HG03175 (cell line): ENCODE measurements at regions not wholly inside any gene's neighbourhood (a gene's known extent, or its start where the extent isn't known, plus 50 kb on each side); places are given as distances from the start of the nearest gene placed in this dataset.

Source experiments
- ATAC-seq: cut with Tn5 transposase; IDR thresholded peaks from one replicate; pipeline ENCODE4 v1.9.1; 2021; ENCODE audit warnings: mild to moderate bottlenecking, moderate library complexity; ENCODE audit not compliant: unreplicated experiment

- no peak for ATAC-seq
Measured at GRCh38 chr11:105553025-105553424, 56.8 kb upstream of the GRIA4 start.

GRCh38 chr11:105548359-105548758 is 61.5 kb upstream of the GRIA4 start:
- ATAC-seq, result no peak

GRCh38 chr11:105538588-105538987 is 71.3 kb upstream of the GRIA4 start:
- no peak for ATAC-seq

DNA sequence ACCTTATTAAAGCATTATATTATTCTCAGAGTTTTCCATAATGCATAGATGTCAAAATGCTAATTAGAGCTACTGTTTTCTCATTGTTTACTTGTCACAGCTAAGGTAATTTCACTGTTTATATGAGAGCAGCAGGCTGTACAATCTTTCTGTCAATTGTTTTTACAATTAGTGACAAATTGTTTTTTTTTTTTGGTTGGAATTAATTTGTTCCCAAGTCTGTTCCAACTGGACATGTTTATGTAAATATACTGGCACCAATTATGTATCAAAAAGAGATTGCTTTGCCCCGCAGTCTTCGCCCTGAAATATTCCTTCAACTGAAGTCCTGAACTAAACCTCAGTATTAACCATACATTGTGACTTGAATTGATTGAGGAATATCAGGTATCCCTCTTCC is 72.3 kb upstream of the GRIA4 start:
- ATAC-seq, result no peak

DNA sequence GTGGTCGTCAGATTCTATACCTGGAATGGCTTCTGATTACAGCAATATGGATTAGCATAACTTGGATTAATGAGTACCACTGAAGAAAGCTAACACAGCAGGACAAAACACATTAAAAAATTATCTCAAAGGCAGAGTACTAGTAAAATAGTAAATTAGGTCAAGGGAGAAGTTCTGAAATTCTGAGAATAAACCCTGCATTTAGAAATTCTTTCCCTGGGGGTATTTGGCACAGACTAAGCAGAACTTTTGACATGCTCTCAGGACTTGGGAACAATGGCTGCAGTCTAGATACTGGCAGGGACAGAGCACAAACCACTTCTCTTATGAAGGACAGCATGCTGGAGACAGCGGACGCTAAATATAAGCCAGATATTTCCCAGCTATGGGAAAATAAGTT is 85.6 kb upstream of the GRIA4 start:
- ATAC-seq, result no peak

DNA sequence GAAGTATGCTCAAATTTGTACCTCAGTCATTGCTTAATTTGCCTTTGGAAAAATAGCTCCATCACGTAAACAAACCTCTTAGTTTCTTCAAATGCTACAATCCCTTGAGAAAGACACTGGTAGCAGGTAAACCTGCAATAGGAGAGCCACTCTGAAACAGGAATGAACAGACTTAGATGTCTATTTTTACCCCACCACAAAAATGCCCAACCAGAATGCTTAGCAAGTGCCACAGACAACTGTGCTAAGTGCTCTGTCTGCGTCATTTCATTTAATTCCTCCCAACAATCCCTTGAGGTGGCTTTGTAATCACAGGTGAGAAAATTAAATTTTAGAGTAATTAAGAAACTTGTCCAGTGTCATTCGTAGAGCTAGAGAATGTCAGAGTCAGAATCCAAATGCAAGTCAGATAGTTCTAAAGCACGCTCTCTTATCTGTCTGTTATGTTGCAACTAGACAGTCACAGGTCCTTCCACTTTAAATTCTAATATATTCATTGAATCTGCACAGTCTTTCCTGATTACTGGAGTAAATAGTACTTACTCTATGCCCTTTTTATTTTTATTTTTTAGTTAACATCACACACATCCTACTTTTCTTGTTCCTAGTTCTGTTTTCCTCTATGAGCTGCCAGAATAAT is 89.0 kb upstream of the GRIA4 start:
- ATAC-seq, result no peak

- ATAC-seq, result no peak
Measured at GRCh38 chr11:105507496-105508254, 102.2 kb upstream of the GRIA4 start.

DNA sequence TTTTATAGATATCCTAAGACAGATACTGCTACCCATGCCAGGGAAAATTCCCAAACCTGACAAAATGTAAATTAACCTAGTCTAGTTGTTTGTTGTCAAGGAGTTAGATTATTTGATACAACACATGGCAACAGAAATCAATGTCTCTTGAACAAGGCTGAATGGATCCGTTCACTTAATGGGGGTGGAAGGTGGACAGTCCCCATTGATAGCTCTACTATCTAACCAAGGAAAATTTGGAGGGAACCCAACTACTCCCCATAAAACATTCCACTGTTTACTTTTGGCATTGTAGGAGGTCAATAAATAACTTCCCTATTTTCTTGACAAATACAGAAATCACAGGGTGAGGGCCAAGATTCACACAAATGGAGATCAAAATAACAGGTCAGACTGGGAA is 117.9 kb upstream of the GRIA4 start:
- ATAC-seq, result no peak

- ATAC-seq, result no peak
Measured at GRCh38 chr11:105491394-105491793, 118.5 kb upstream of the GRIA4 start.

DNA sequence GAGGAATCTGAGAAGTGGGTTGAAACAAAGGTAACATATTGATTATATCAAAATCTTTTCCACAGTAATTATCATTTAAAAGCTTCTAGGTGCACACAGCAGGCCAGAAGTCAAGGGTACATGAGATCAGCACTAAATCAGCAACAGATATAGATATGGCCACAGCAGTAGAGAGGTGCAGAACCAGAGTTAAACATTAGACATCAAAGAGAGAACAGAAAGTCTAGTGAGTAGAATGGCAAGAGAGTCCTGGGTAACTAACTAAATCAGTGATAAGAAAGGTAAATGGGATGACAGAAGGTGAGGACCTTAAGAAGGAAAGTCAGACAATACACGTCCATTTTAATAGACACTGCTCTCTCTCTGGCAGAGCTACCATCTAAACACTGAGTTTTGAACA is 119.5 kb upstream of the GRIA4 start:
- peak; percentile 55 for ATAC-seq

GRCh38 chr11:105489446-105489845 is 120.4 kb upstream of the GRIA4 start:
- ATAC-seq, result no peak

DNA sequence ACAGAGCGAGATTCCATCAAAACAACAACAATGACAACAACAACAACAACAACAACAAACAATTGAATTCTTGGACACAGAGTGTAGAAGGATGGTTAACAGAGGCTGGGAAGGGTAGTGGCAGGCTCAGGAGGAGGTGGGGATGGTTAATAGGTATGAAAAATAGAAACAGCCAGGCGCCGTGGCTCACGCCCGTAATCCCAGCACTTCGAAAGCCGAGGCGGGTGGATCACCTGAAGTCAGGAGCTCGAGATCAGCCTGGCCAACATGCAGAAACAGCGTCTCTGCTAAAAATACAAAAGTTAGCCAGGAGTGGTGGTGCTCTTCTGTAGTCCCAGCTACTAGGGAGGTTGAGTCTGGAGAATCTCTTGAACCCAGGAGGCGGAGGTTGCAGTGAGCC is 122.9 kb upstream of the GRIA4 start:
- ATAC-seq, result no peak

- ATAC-seq, result no peak
Measured at GRCh38 chr11:105469931-105470330, 139.9 kb upstream of the GRIA4 start.

DNA sequence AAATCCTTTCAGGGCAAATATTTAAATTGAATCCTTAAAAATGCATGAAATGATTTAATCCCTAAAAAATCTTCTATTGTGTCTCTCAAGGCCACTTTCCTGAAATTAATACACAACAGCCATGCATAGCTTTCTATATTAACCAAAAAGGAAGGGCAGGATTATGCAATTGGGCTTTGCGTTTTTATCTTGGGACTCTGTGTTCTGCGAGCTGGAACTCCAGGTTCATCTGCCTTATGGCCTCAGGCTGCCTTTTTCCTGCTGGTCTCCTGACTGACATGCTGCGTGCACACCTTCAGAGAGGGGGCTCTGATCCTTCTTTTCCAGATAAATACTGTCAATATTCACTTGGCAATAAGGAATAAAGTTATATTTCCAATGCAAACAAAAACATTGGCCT is 141.7 kb upstream of the GRIA4 start:
- ATAC-seq, result no peak

- no peak for ATAC-seq
Measured at GRCh38 chr11:105466582-105467228, 143.2 kb upstream of the GRIA4 start.

GRCh38 chr11:105458071-105458470 is 151.8 kb upstream of the GRIA4 start:
- ATAC-seq, result no peak

DNA sequence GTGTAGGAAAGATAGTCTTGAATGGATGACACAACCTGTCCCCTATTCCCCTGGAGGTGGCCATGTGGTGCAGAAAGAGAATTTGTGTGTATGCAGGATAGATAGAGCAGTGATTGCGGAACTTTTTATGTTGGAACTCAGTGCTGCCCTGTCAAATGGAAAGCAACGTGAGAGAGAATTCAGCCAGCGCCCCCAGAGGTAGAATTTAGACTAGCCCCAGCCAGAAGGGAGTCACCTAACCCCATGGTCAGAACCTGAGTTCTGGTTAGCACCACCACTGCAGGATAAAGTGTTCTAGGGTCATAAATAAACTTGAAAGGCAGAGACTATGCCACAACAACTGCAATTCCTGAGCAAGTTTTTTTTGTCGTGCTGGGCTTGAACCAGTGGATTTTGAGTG is 152.9 kb upstream of the GRIA4 start:
- peak; percentile 75 for ATAC-seq

GRCh38 chr11:105449100-105449734 is 160.7 kb upstream of the GRIA4 start:
- ATAC-seq, result no peak

DNA sequence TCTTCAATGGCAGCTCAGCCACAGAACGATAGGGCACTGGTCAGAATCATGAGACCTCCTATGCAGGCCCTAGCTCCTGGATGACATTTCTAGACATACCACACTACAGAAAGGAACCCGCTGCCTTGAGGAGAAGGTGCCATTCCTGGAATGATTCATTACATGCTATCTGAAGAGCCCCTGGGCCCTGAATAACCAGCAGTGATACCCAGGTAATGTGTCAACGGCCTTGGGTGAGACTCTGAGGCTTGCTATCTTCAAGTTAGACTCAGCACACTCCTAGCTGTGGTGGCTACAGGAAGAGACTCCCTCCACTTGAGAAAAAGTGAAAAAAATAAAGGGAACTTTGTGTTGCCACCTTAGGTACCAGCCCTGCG is 161.2 kb upstream of the GRIA4 start:
- no peak for ATAC-seq

DNA sequence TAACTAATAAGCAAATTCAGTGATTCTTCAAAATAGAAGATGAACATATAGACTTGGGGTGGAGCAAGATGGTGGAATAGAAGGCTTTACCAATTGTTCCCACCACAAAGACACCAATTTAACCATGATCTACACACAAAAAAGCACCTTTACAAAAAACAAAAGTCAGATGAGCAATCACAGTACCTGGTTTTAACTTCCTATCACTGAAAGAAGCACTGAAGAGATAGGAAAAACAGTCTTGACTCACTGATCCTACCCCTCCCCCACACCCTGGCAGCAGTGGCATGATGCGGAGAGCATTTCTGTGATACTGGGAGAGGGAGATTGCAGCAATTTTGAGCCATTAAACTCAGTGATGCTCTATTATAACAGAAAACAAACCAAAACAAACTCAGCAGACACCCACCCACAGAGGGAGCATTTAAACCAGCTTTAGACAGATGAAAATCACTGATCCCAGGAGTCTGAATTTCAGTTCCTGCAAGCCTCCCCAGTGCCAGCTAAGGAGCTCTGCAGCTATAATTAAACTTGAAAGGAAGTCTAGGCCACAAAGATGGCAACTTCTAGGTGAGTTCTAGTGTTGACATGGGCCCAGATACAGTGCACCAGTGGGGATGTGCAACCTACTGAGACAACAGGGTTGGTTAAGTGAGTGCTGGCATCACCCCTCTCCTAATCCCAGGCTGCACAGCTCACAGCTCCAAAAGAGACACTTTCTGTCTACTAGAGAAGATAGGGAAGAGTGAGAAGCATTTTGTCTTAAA is 161.8 kb upstream of the GRIA4 start:
- ATAC-seq, result no peak

DNA sequence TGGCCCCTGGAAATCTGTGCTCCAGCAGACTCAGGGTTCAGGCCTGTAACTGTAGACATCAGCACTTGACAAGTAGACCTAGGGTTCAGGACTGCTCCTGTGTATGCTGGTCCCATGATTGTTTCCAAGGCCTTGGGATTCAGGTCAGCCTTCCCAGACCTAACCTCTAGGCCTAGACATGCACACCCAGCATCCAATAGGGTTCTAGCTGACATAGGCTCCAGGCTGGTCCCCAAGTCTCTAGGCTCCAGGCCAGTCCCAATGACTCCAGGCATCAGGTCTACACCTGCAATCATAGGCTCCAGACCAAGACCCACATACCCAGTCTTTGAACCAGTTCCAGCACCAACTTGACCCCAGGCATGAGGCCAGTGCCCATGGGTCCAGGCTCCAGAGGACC is 166.2 kb upstream of the GRIA4 start:
- no peak for ATAC-seq
